ENCODE measurements at regions not wholly inside any gene's neighbourhood (a gene's known extent, or its start where the extent isn't known, plus 50 kb on each side); places are given as distances from the start of the nearest gene placed in this dataset.
"Not testable (repeated sequence)": the region's sequence is repeated elsewhere in the genome, so short reads cannot be mapped to it uniquely, and the experiment has no call there.

- no peak overlapping the region for H3K27ac ChIP-seq
- H3K36me3 ChIP-seq = no peaks in the 10 kb centered on the region
- no peak for DNase-seq (ENCODE audit: low read depth in 1 of 2, low spot score in 1 of 2)
Observed at GRCh38 chr5:133865113-133865512, 103.3 kb downstream of the C5orf15 start.

GRCh38 chr5:133864711-133865110 is 103.7 kb downstream of the C5orf15 start:
- no peak overlapping the region for H3K27ac ChIP-seq

More at GRCh38 chr5:133865113-133865512, 103.3 kb downstream of the C5orf15 start:
- H3K4me3 ChIP-seq = no peak overlapping the region
- no peaks in the 10 kb centered on the region for H3K4me1 ChIP-seq (ENCODE audit: low read depth)
- no peaks in the 10 kb centered on the region for H3K9me3 ChIP-seq (ENCODE audit: low read depth)
- no peak for TF ChIP-seq CTCF (IDR thresholded peaks at IDR 0.05; ENCODE audit: low read depth, low read length)
- no peaks in the 10 kb centered on the region for H3K27me3 ChIP-seq

GRCh38 chr5:133863857-133864585 is 104.4 kb downstream of the C5orf15 start:
- H3K4me3 ChIP-seq = no peak overlapping the region
- no peaks in the 10 kb centered on the region for H3K27me3 ChIP-seq
- no peak for TF ChIP-seq CTCF (IDR thresholded peaks at IDR 0.05; ENCODE audit: low read depth, low read length)
- no peaks in the 10 kb centered on the region for H3K36me3 ChIP-seq
- DNase-seq (ENCODE audit: low read depth in 1 of 2, low spot score in 1 of 2) = no peak
- no peaks in the 10 kb centered on the region for H3K4me1 ChIP-seq (ENCODE audit: low read depth)
- H3K27ac ChIP-seq = no peak overlapping the region
- H3K9me3 ChIP-seq (ENCODE audit: low read depth) = no peaks in the 10 kb centered on the region

More at GRCh38 chr5:133864711-133865110, 103.7 kb downstream of the C5orf15 start:
- Histone ChIP-seq H3K36me3 (no peaks in the 10 kb centered on the region), H3K9me3 (ENCODE audit: low read depth) (no peaks in the 10 kb centered on the region), H3K4me3 (no peak overlapping the region), H3K27me3 (no peaks in the 10 kb centered on the region), H3K4me1 (ENCODE audit: low read depth) (no peaks in the 10 kb centered on the region)
- TF ChIP-seq CTCF (IDR thresholded peaks at IDR 0.05; ENCODE audit: low read depth, low read length) = no peak
- no peak for DNase-seq (ENCODE audit: low read depth in 1 of 2, low spot score in 1 of 2)

GRCh38 chr5:133861161-133861737 is 107.2 kb downstream of the C5orf15 start:
- TF ChIP-seq CTCF (IDR thresholded peaks at IDR 0.05; ENCODE audit: low read depth, low read length) = no peak
- Histone ChIP-seq H3K36me3 (no peaks in the 10 kb centered on the region), H3K4me1 (ENCODE audit: low read depth) (no peaks in the 10 kb centered on the region), H3K9me3 (ENCODE audit: low read depth) (no peaks in the 10 kb centered on the region), H3K27ac (no peak overlapping the region), H3K4me3 (no peak overlapping the region), H3K27me3 (no peaks in the 10 kb centered on the region)
- no peak for DNase-seq (ENCODE audit: low read depth in 1 of 2, low spot score in 1 of 2)

GRCh38 chr5:133859073-133859472 is 109.4 kb downstream of the C5orf15 start:
- Histone ChIP-seq H3K27ac (no peak overlapping the region), H3K4me3 (no peak overlapping the region), H3K9me3 (ENCODE audit: low read depth) (no peaks in the 10 kb centered on the region), H3K4me1 (ENCODE audit: low read depth) (no peaks in the 10 kb centered on the region), H3K27me3 (no peaks in the 10 kb centered on the region), H3K36me3 (no peaks in the 10 kb centered on the region)
- DNase-seq (ENCODE audit: low read depth in 1 of 2, low spot score in 1 of 2) = no peak
- TF ChIP-seq CTCF (IDR thresholded peaks at IDR 0.05; ENCODE audit: low read depth, low read length) = no peak

GRCh38 chr5:133857595-133858313 is 110.7 kb downstream of the C5orf15 start:
- not testable (repeated sequence) for H3K4me1 ChIP-seq (ENCODE audit: low read depth); H3K9me3 ChIP-seq (ENCODE audit: low read depth); H3K4me3 ChIP-seq; H3K27me3 ChIP-seq; H3K27ac ChIP-seq; H3K36me3 ChIP-seq; DNase-seq (ENCODE audit: low read depth in 1 of 2, low spot score in 1 of 2)
